ENCODE measurements at regions not wholly inside any gene's neighbourhood (a gene's known extent, or its start where the extent isn't known, plus 50 kb on each side); places are given as distances from the start of the nearest gene placed in this dataset.

DNA sequence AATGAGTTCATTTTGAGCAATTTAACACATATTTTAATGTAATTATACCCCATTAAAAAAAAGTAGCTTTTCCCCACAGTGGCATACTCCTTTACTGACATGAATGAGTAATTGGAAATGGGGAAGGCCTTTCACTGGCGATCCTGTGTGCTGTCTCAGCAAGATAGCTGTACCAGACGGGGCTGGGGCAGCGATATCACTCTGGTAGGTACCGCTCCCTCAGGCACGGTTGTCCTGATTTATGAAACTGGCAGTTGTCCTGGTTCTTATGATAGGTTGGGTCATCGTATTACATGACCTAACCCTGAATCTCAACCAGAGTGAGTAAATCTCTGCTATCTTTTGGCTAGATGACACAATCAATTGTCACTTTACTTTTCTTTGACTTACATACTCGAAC, 355.0 kb upstream of the MAP3K7 start:
- TF ChIP-seq CTCF (IDR thresholded peaks at IDR 0.05) = no peak
- TF ChIP-seq POLR2A (IDR thresholded peaks at IDR 0.05) = no peak
